Breast epithelium (tissue), 3 donors: ENCODE measurements at regions not wholly inside any gene's neighbourhood (a gene's known extent, or its start where the extent isn't known, plus 50 kb on each side); places are given as distances from the start of the nearest gene placed in this dataset.

Experiments used
- CTCF ChIP-seq, 3 donors: fragments of 450-650 bp; IDR thresholded peaks; one replicate each; pipeline ENCODE4 v1.5.1; 2016 to 2017; ENCODE audit warnings: antibody characterized with exemption in 3 of 3, mild to moderate bottlenecking in 3 of 3, moderate library complexity in 3 of 3
- POLR2A ChIP-seq: fragments of 450-650 bp; IDR thresholded peaks from one replicate; pipeline ENCODE4 v1.6.1; 2016; ENCODE audit warnings: antibody characterized with exemption, mild to moderate bottlenecking, moderate library complexity
- POLR2AphosphoS5 ChIP-seq, 3 donors: sonication (generic); formaldehyde crosslinking; IDR thresholded peaks; one replicate each; pipeline ENCODE4 v1.6.1; 2017; ENCODE audit warnings: antibody characterized with exemption in 3 of 3

GRCh38 chr14:29419736-29420135 lies 507.9 kb downstream of the PRKD1 start:
- no peak for TF ChIP-seq CTCF (IDR thresholded peaks at IDR 0.05)
- TF ChIP-seq POLR2A = no peak
- TF ChIP-seq POLR2AphosphoS5 (IDR thresholded peaks at IDR 0.05) = no peak
